Activated T-cell treated with anti-CD3 and anti-CD28 coated beads, Interleukin-2, amount 50 U/mL, for 4 hours (primary cell): ENCODE measurements at regions not wholly inside any gene's neighbourhood (a gene's known extent, or its start where the extent isn't known, plus 50 kb on each side); places are given as distances from the start of the nearest gene placed in this dataset.
A peak's percentile ranks its signal among the peaks of the same experiment; 100 is the strongest.

Source experiments
- ATAC-seq, 2 donors: fragments of 200-7000 bp; cut with Tn5 transposase; one replicate each; pipeline ENCODE4 v1.10.0; 2021
- DNase-seq: peaks from one replicate; pipeline ENCODE4 v3.0.0-alpha.2; 2020
- H3K27me3 Mint-ChIP-seq: one replicate; pipeline ENCODE4 v1.8.0; 2021; ENCODE audit warnings: low read depth, mixed read lengths
- H3K36me3 Mint-ChIP-seq: one replicate; pipeline ENCODE4 v1.8.0; 2022; ENCODE audit warnings: mixed read lengths; ENCODE audit not compliant: insufficient read depth
- H3K4me1 Mint-ChIP-seq: one replicate; pipeline ENCODE4 v1.8.0; 2021; ENCODE audit warnings: low read depth, mixed read lengths
- H3K4me3 Mint-ChIP-seq: one replicate; pipeline ENCODE4 v1.8.0; 2021; ENCODE audit warnings: mild to moderate bottlenecking, moderate library complexity, mixed read lengths
- H3K9me3 Mint-ChIP-seq: one replicate; pipeline ENCODE4 v1.8.0; 2021; ENCODE audit warnings: mixed read lengths

GRCh38 chr2:174662459-174662858 lies 64.9 kb upstream of the WIPF1 start:
- Mint-ChIP-seq H3K9me3 (no peaks in the 10 kb centered on the region), H3K27me3 (no peaks in the 10 kb centered on the region), H3K36me3 (no peaks in the 10 kb centered on the region), H3K4me1 (peaks cover 26% of the 10 kb centered on the region), H3K4me3 (no peak overlapping the region)
- ATAC-seq (no peak), DNase-seq (no peak)

GRCh38 chr2:174660984-174661675 lies 63.5 kb upstream of the WIPF1 start:
- no peak for DNase-seq
- ATAC-seq: no peak
- Mint-ChIP-seq H3K4me3 (no peak overlapping the region), H3K27me3 (no peaks in the 10 kb centered on the region), H3K36me3 (peaks cover under 1% of the 10 kb centered on the region), H3K9me3 (peaks cover 2% of the 10 kb centered on the region), H3K4me1 (peaks cover 20% of the 10 kb centered on the region)

- Mint-ChIP-seq H3K27me3 (no peaks in the 10 kb centered on the region), H3K9me3 (peaks cover 5% of the 10 kb centered on the region), H3K36me3 (peaks cover 10% of the 10 kb centered on the region), H3K4me1 (peaks cover 31% of the 10 kb centered on the region), H3K4me3 (no peak overlapping the region)
- DNase-seq (no peak), ATAC-seq (peak; percentile 37 to 65)
These were observed 61.7 kb upstream of the WIPF1 start for GRCh38 chr2:174659069-174659900.

- DNase-seq (no peak), ATAC-seq (no peak)
- Mint-ChIP-seq H3K4me3 (no peak overlapping the region), H3K9me3 (peaks cover 5% of the 10 kb centered on the region), H3K4me1 (peaks cover 28% of the 10 kb centered on the region), H3K36me3 (peaks cover 10% of the 10 kb centered on the region), H3K27me3 (no peaks in the 10 kb centered on the region)
These were observed 59.1 kb upstream of the WIPF1 start for GRCh38 chr2:174656676-174657176.

- ATAC-seq (no peak), DNase-seq (no peak)
- Mint-ChIP-seq H3K4me1 (peaks cover 28% of the 10 kb centered on the region), H3K36me3 (peaks cover 10% of the 10 kb centered on the region), H3K4me3 (no peak overlapping the region), H3K9me3 (peaks cover 5% of the 10 kb centered on the region), H3K27me3 (no peaks in the 10 kb centered on the region)
These were observed 58.4 kb upstream of the WIPF1 start for GRCh38 chr2:174656035-174656434.

GRCh38 chr2:174654419-174654941 lies 56.9 kb upstream of the WIPF1 start:
- ATAC-seq: no peak
- Mint-ChIP-seq H3K27me3 (no peaks in the 10 kb centered on the region), H3K4me3 (no peak overlapping the region), H3K9me3 (peaks cover 8% of the 10 kb centered on the region), H3K36me3 (peaks cover 12% of the 10 kb centered on the region), H3K4me1 (peaks cover 31% of the 10 kb centered on the region)
- DNase-seq: no peak

GRCh38 chr2:174648896-174649295 lies 51.3 kb upstream of the WIPF1 start:
- DNase-seq (no peak), ATAC-seq (no peak)
- Mint-ChIP-seq H3K36me3 (peaks cover 10% of the 10 kb centered on the region), H3K4me3 (no peak overlapping the region), H3K27me3 (no peaks in the 10 kb centered on the region), H3K9me3 (peaks cover 11% of the 10 kb centered on the region), H3K4me1 (peaks cover 12% of the 10 kb centered on the region)
